ENCODE measurements at regions not wholly inside any gene's neighbourhood (a gene's known extent, or its start where the extent isn't known, plus 50 kb on each side); places are given as distances from the start of the nearest gene placed in this dataset.

- no peak for DNase-seq (ENCODE audit: low read depth in 4 of 4, low spot score in 3 of 4)
These were observed 311.8 kb upstream of the ST6GAL2 start for GRCh38 chr2:107197594-107198294.

GRCh38 chr2:107202962-107203591 is 317.1 kb upstream of the ST6GAL2 start:
- no peak for DNase-seq (ENCODE audit: low read depth in 4 of 4, low spot score in 3 of 4)

- DNase-seq (ENCODE audit: low read depth in 4 of 4, low spot score in 3 of 4): no peak
These were observed 329.7 kb upstream of the ST6GAL2 start for GRCh38 chr2:107215401-107216350.

GRCh38 chr2:107218208-107218607 is 332.2 kb upstream of the ST6GAL2 start:
- no peak for DNase-seq (ENCODE audit: low read depth in 4 of 4, low spot score in 3 of 4)

GRCh38 chr2:107222466-107222865 is 336.5 kb upstream of the ST6GAL2 start:
- no peak for DNase-seq (ENCODE audit: low read depth in 4 of 4, low spot score in 3 of 4)

- DNase-seq (ENCODE audit: low read depth in 4 of 4, low spot score in 3 of 4): no peak
These were observed 349.7 kb upstream of the ST6GAL2 start for GRCh38 chr2:107235491-107236254.

- no peak for DNase-seq (ENCODE audit: low read depth in 4 of 4, low spot score in 3 of 4)
These were observed 356.8 kb upstream of the ST6GAL2 start for GRCh38 chr2:107242811-107243210.

GRCh38 chr2:107248932-107249331 is 363.0 kb upstream of the ST6GAL2 start:
- DNase-seq (ENCODE audit: low read depth in 4 of 4, low spot score in 3 of 4): no peak

- no peak for DNase-seq (ENCODE audit: low read depth in 4 of 4, low spot score in 3 of 4)
These were observed 369.8 kb upstream of the ST6GAL2 start for GRCh38 chr2:107255744-107256143.

- DNase-seq (ENCODE audit: low read depth in 4 of 4, low spot score in 3 of 4): peak in 1 of 4 donors; percentile 21
These were observed 372.8 kb upstream of the ST6GAL2 start for GRCh38 chr2:107258531-107259407.

- DNase-seq (ENCODE audit: low read depth in 4 of 4, low spot score in 3 of 4): no peak
These were observed 373.6 kb upstream of the ST6GAL2 start for GRCh38 chr2:107259408-107260195.

- no peak for DNase-seq (ENCODE audit: low read depth in 4 of 4, low spot score in 3 of 4)
These were observed 377.7 kb upstream of the ST6GAL2 start for GRCh38 chr2:107263628-107264027.

GRCh38 chr2:107264184-107264583 is 378.2 kb upstream of the ST6GAL2 start:
- DNase-seq (ENCODE audit: low read depth in 4 of 4, low spot score in 3 of 4): no peak

GRCh38 chr2:107266555-107266954 is 380.6 kb upstream of the ST6GAL2 start:
- no peak for DNase-seq (ENCODE audit: low read depth in 4 of 4, low spot score in 3 of 4)

GRCh38 chr2:107267086-107267485 is 381.1 kb upstream of the ST6GAL2 start:
- no peak for DNase-seq (ENCODE audit: low read depth in 4 of 4, low spot score in 3 of 4)

- DNase-seq (ENCODE audit: low read depth in 4 of 4, low spot score in 3 of 4): no peak
These were observed 390.1 kb upstream of the ST6GAL2 start for GRCh38 chr2:107276034-107276433.

- DNase-seq (ENCODE audit: low read depth in 4 of 4, low spot score in 3 of 4): no peak
These were observed 392.7 kb upstream of the ST6GAL2 start for GRCh38 chr2:107278672-107279071.

- no peak for DNase-seq (ENCODE audit: low read depth in 4 of 4, low spot score in 3 of 4)
These were observed 395.7 kb upstream of the ST6GAL2 start for GRCh38 chr2:107281637-107282036.

GRCh38 chr2:107282135-107282534 is 396.2 kb upstream of the ST6GAL2 start:
- no peak for DNase-seq (ENCODE audit: low read depth in 4 of 4, low spot score in 3 of 4)

Data from left renal pelvis (tissue), 4 donors.